Sciatic nerve (tissue), 2 donors: ENCODE measurements at regions not wholly inside any gene's neighbourhood (a gene's known extent, or its start where the extent isn't known, plus 50 kb on each side); places are given as distances from the start of the nearest gene placed in this dataset.

Source experiments
- ATAC-seq: fragments of 200-7000 bp; cut with Tn5 transposase; one replicate; pipeline ENCODE4 v1.9.1; 2020; ENCODE audit warnings: mild to moderate bottlenecking, moderate library complexity
- DNase-seq: peaks from one replicate; pipeline ENCODE4 v3.0.0-alpha.2; 2020; ENCODE audit warnings: low spot score
- intact Hi-C: fragments of 100-400 bp; cut with DNase I; formaldehyde crosslinking; loops from one replicate; pipeline ENCODE4 v1.14.2; 2022
- donor health status: DM: no; HTN: no; CAD: no.
- donor health status: DM: no; HTN: no; CAD: no.

GRCh38 chr1:223486366-223486765, 93.2 kb downstream of the CCDC185 start:
- intact Hi-C loops: no loop called here
- no peak for ATAC-seq
- DNase-seq: no peak

GRCh38 chr1:223486932-223487886, 94.0 kb downstream of the CCDC185 start:
- DNase-seq (no peak), ATAC-seq (no peak)
- intact Hi-C loops: no loop called here

DNA sequence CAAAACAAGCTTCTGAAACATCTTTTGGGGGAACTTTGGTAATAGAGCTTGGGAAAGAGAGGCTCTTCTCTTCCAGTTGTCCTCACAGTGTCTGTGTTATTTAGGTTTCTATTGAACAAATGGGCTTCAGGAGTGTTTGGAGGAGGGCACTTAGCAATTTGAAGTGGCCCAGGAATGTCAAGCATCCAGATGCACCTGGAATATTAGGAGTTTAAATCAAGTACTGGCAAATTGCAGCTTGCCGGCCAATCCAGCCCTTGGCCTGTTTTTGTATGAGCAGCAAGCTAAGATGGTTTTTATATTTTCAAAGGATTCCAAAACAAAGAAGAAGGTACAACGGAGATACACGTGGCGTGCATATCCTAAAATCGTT, 94.7 kb downstream of the CCDC185 start:
- ATAC-seq: no peak
- intact Hi-C loops: no loop called here
- no peak for DNase-seq

DNA sequence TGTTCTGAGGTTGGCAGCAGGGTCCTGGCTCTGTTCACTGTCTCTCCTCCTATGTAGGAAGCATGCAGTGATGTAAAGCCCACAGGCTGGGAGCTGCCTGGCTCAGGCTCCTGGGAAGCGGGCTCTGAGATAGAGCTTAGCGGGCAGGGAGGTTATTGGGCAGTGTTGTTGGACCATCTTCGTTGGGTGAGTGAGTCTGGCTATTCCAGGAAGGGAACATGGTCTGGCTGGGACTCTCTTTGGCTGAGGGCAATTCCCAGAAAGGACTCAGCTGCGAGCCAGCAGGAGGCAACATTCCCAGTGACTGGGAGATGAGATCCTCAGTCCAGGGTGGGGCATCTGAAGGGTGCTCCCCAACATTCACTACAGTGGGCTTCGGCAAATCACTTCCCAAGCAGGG, 96.2 kb downstream of the CCDC185 start:
- DNase-seq (no peak), ATAC-seq (no peak)
- intact Hi-C loops: no loop called here

DNA sequence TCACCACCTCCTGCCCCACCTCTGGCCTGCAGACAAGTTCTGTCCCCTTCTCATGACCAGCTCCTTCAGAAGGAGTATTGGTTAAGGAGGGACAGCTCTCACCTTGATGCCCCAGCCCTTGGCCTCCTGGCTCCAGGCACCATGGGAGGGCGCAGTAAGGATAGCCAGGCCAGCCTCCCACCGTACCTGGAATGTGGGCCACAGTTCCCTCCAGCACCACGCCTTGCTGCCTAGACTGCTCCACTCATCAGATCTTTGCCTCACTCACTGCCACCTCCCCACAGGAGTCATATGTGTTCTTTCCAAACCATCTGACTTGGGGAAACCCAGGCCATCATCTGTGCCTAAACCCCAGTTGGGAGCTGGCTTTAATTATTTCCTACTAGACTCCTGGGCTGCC, 97.0 kb downstream of the CCDC185 start:
- no peak for ATAC-seq
- intact Hi-C loops: no loop called here
- no peak for DNase-seq
